IPS-20b (cell line): ENCODE measurements at regions not wholly inside any gene's neighbourhood (a gene's known extent, or its start where the extent isn't known, plus 50 kb on each side); places are given as distances from the start of the nearest gene placed in this dataset.
"Not testable (repeated sequence)": the region's sequence is repeated elsewhere in the genome, so short reads cannot be mapped to it uniquely, and the experiment has no call there.

Source experiments
- H3K27ac ChIP-seq: one replicate; pipeline ENCODE4 v1.5.1; 2013; ENCODE audit warnings: low read length
- H3K27me3 ChIP-seq: 2 replicates; pipeline ENCODE4 v1.6.1; 2013; ENCODE audit warnings: mild to moderate bottlenecking, low read length, inconsistent platforms; ENCODE audit not compliant: insufficient read depth
- H3K36me3 ChIP-seq: 2 replicates; pipeline ENCODE4 v1.6.1; 2013; ENCODE audit warnings: low read depth, mild to moderate bottlenecking, inconsistent platforms, low read length, moderate library complexity; ENCODE audit not compliant: insufficient read depth
- H3K4me1 ChIP-seq: 2 replicates; pipeline ENCODE4 v1.6.1; 2013; ENCODE audit warnings: mild to moderate bottlenecking, control low read depth, inconsistent platforms, low read length, moderate library complexity; ENCODE audit not compliant: insufficient read depth
- H3K4me3 ChIP-seq: 2 replicates; pipeline ENCODE4 v1.5.1; 2013; ENCODE audit warnings: mild to moderate bottlenecking, low read length, inconsistent platforms
- H3K9ac ChIP-seq: 2 replicates; pipeline ENCODE4 v1.6.1; 2013; ENCODE audit warnings: low read depth, mild to moderate bottlenecking, inconsistent platforms, low read length, moderate library complexity
- H3K9me3 ChIP-seq: 2 replicates; pipeline ENCODE4 v1.6.1; 2013; ENCODE audit warnings: mild to moderate bottlenecking, low read depth, low read length, inconsistent platforms; ENCODE audit not compliant: insufficient read depth

DNA sequence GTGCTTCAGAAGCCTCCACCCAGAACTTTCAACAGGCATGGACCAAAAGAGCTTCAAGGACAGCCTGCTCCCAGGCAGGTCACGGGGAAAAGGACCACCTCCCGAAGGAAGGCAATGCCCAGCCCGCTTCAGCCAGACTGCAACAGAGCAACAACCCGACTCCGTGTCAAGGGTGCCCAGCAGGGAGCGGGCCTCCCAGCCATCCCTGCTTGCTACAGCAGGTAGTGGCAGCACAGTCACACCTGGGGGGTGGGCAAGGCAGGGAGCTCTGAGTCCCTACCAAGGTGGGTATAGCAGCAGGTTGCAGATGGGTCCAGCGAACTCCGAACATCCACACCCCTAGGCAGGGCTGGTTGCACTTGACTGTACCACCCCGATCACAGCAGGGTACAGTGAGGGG, 467.8 kb upstream of the PFKP start:
- H3K27me3 ChIP-seq = no peaks in the 10 kb centered on the region
- H3K36me3 ChIP-seq = no peaks in the 10 kb centered on the region
- H3K9ac ChIP-seq = no peak overlapping the region
- no peaks in the 10 kb centered on the region for H3K4me1 ChIP-seq
- H3K9me3 ChIP-seq = no peaks in the 10 kb centered on the region
- H3K4me3 ChIP-seq = no peak overlapping the region
- H3K27ac ChIP-seq = no peak overlapping the region

DNA sequence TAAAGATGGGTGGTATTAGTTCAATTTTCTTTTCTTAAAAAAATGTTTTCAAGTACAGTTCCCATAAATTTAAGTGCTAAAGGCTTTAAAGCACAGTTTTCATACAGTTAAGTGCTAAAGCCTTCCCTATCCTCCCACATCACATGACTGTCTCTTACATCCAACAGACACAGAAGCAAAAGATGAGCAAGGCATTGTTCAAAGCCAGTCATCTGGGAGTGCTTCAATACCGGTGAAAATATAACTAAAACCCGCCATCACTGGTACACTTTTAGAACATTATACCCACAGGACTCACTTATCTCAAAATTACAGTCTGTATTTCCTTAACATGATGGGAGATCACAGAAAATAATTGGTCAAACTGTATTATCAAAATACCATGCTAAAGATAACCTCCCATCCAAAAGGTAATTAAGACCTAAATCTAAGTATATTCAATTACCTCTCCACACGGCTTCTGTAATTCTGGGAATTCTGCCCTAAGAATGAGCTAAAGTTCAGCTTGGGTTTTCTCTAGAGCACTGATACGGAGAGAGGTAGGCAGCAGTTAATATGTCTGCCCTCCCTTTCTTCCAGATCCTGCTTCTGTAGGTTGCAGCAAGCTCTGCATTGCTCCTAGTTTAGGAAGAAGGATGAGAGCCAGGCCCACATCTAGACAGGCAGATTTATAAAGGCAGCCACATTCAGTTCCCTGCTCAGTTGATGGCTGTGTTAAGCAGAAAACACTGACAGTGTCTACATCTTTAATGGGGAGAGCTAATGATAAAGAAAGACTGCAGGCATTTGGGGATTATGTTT, 474.8 kb upstream of the PFKP start:
- Histone ChIP-seq H3K36me3 (no peaks in the 10 kb centered on the region), H3K27me3 (no peaks in the 10 kb centered on the region), H3K9me3 (no peaks in the 10 kb centered on the region), H3K4me3 (no peak overlapping the region), H3K4me1 (no peaks in the 10 kb centered on the region), H3K9ac (no peak overlapping the region), H3K27ac (no peak overlapping the region)

- Histone ChIP-seq H3K9ac (no peak overlapping the region), H3K4me3 (no peak overlapping the region), H3K4me1 (no peaks in the 10 kb centered on the region), H3K9me3 (no peaks in the 10 kb centered on the region), H3K27me3 (no peaks in the 10 kb centered on the region), H3K27ac (no peak overlapping the region), H3K36me3 (no peaks in the 10 kb centered on the region)
Observed at GRCh38 chr10:2589196-2589595, 478.2 kb upstream of the PFKP start.

GRCh38 chr10:2584385-2584784, 483.0 kb upstream of the PFKP start:
- no peak overlapping the region for H3K9ac ChIP-seq
- H3K36me3 ChIP-seq = no peaks in the 10 kb centered on the region
- no peaks in the 10 kb centered on the region for H3K4me1 ChIP-seq
- no peak overlapping the region for H3K27ac ChIP-seq
- no peaks in the 10 kb centered on the region for H3K27me3 ChIP-seq
- H3K4me3 ChIP-seq = no peak overlapping the region
- H3K9me3 ChIP-seq = no peaks in the 10 kb centered on the region

GRCh38 chr10:2576892-2577291, 490.5 kb upstream of the PFKP start:
- peaks cover 8% of the 10 kb centered on the region; the same call in 1 of the 2 replicates for H3K4me1 ChIP-seq
- no peak overlapping the region for H3K27ac ChIP-seq
- H3K9me3 ChIP-seq = no peaks in the 10 kb centered on the region
- no peaks in the 10 kb centered on the region for H3K27me3 ChIP-seq
- H3K36me3 ChIP-seq = no peaks in the 10 kb centered on the region
- no peak overlapping the region for H3K4me3 ChIP-seq
- no peak overlapping the region for H3K9ac ChIP-seq

- no peak overlapping the region for H3K9ac ChIP-seq
Observed at GRCh38 chr10:2575460-2575859, 491.9 kb upstream of the PFKP start.

DNA sequence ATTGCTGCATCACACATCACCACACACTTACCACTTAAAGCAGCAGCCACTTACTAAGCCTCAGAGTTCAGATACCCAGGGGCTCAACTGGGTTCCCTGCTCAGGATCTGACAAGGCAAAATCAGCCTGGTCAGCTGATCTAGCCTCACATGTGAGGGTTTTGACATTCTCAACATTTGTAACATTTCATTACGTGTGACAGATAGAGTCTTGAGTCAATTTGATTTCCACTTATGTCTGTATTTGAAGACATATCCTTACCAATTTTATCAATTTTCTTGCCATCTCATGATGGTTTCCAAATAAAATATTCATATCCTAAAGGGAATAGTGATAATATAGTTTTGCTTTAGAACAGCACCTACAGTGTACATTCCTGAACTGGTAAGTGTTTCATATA, 494.7 kb upstream of the PFKP start:
- H3K9me3 ChIP-seq = no peaks in the 10 kb centered on the region
- H3K27me3 ChIP-seq = no peaks in the 10 kb centered on the region
- H3K36me3 ChIP-seq = no peaks in the 10 kb centered on the region
- no peak overlapping the region for H3K4me3 ChIP-seq
- H3K9ac ChIP-seq = no peak overlapping the region
- H3K27ac ChIP-seq = no peak overlapping the region
- H3K4me1 ChIP-seq = peaks cover 8% of the 10 kb centered on the region; the same call in 1 of the 2 replicates

More at GRCh38 chr10:2575460-2575859, 491.9 kb upstream of the PFKP start:
- no peaks in the 10 kb centered on the region for H3K27me3 ChIP-seq
- H3K36me3 ChIP-seq = no peaks in the 10 kb centered on the region
- H3K4me3 ChIP-seq = no peak overlapping the region
- no peaks in the 10 kb centered on the region for H3K9me3 ChIP-seq
- no peak overlapping the region for H3K27ac ChIP-seq
- H3K4me1 ChIP-seq = peaks cover 8% of the 10 kb centered on the region; the same call in 1 of the 2 replicates

- Histone ChIP-seq H3K4me1 (no peaks in the 10 kb centered on the region), H3K4me3 (no peak overlapping the region), H3K36me3 (no peaks in the 10 kb centered on the region), H3K27me3 (no peaks in the 10 kb centered on the region), H3K9ac (no peak overlapping the region), H3K9me3 (no peaks in the 10 kb centered on the region), H3K27ac (no peak overlapping the region)
Observed at GRCh38 chr10:2556883-2557282, 510.5 kb upstream of the PFKP start.

DNA sequence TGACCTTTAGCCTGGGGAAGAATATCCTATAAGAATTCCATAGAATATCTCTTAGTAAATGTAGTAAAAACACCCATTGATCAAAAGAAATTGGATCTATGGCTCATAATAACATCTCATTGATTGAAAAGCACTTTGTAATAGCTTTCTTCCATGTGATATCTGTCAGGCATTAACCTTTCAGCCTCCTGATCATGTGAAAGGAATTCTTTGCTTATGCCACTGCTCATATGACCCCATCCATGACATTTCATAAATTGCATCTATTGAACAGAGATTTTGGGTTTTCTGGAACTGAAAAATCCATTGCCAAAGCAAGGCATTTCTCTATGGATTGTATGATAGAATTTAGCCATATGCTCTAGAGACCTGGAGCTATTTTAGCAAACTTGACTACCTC, 519.3 kb upstream of the PFKP start:
- Histone ChIP-seq H3K4me3 (no peak overlapping the region), H3K27ac (no peak overlapping the region), H3K4me1 (no peaks in the 10 kb centered on the region), H3K27me3 (no peaks in the 10 kb centered on the region), H3K36me3 (no peaks in the 10 kb centered on the region), H3K9me3 (no peaks in the 10 kb centered on the region), H3K9ac (no peak overlapping the region)

DNA sequence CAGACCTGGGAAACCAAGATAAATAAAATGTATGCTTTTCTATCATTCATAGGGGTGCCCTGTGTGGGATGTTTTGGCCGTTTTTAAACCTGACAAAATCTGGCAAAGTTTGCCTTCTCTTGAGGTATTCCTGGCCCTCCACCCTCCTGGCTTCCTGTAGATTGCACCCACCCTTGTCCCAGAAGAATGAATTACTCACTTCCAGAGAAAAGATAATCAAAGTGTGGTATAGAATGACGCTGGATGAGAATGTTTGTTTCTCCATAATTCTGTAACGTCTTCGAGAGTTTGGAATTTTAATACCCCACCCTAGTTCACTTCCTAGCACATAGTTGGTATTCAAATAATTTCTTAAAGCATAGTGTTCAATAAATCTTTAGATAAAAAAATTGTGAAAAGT, 519.7 kb upstream of the PFKP start:
- H3K4me1 ChIP-seq = no peaks in the 10 kb centered on the region
- H3K4me3 ChIP-seq = no peak overlapping the region
- H3K9ac ChIP-seq = no peak overlapping the region
- no peaks in the 10 kb centered on the region for H3K9me3 ChIP-seq
- H3K36me3 ChIP-seq = no peaks in the 10 kb centered on the region
- H3K27me3 ChIP-seq = no peaks in the 10 kb centered on the region
- H3K27ac ChIP-seq = no peak overlapping the region

GRCh38 chr10:2546894-2547293, 520.5 kb upstream of the PFKP start:
- not testable (repeated sequence) for H3K9me3 ChIP-seq, H3K27ac ChIP-seq, H3K27me3 ChIP-seq, H3K36me3 ChIP-seq, H3K4me3 ChIP-seq, H3K9ac ChIP-seq, H3K4me1 ChIP-seq

DNA sequence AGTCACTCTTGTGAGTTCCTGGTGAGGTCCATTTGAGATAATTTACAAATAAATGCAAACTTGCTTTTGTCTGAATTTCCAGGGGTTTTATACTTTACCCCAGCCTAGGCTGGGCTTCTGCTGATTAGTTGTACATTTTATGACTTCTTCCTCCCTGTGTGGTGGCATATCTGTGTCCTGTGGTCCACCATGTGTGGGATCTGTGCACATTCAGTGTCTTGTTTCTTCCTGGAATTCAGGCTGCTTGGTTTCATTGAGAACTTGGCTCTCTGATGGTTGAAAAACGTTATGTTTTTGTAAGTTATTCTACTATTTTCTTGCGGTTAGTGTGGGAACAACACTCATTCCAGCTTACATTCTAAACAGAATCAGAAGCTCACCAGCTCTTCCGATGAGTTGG, 523.4 kb upstream of the PFKP start:
- no peaks in the 10 kb centered on the region for H3K27me3 ChIP-seq
- no peak overlapping the region for H3K27ac ChIP-seq
- H3K4me1 ChIP-seq = peaks cover 3% of the 10 kb centered on the region; the same call in 1 of the 2 replicates
- no peak overlapping the region for H3K9ac ChIP-seq
- no peaks in the 10 kb centered on the region for H3K9me3 ChIP-seq
- no peak overlapping the region for H3K4me3 ChIP-seq
- no peaks in the 10 kb centered on the region for H3K36me3 ChIP-seq
